GM12878 (cell line): ENCODE measurements at regions not wholly inside any gene's neighbourhood (a gene's known extent, or its start where the extent isn't known, plus 50 kb on each side); places are given as distances from the start of the nearest gene placed in this dataset.
"Not testable (repeated sequence)": the region's sequence is repeated elsewhere in the genome, so short reads cannot be mapped to it uniquely, and the experiment has no call there.

Source experiments
- ATAC-seq: fragments of 200-7000 bp; cut with Tn5 transposase; 3 replicates; pipeline ENCODE4 v1.9.1; 2020; ENCODE audit warnings: mild to moderate bottlenecking, moderate library complexity
- BruUV-seq: library from RNA; stranded (reverse); fragments of 400-500 nt; replicated peaks from 2 replicates; lab custom pipeline; 2021; lab: Mats Ljungman, UMichigan
- CTCF ChIA-PET: fragments of 300-600 bp; sonication (Branson Sonifier 250); formaldehyde crosslinking; extraction: SDS; loops from one replicate; lab custom pipeline; 2021; ENCODE audit warnings: inconsistent platforms; lab: Yijun Ruan, JAX
- POLR2A ChIA-PET: fragments of 350-600 bp; formaldehyde crosslinking; extraction: SDS; loops from one replicate; lab custom pipeline; 2021; ENCODE audit warnings: inconsistent platforms; lab: Charles Lee
- RAD21 ChIA-PET: fragments of 300-600 bp; sonication (Branson Sonifier 250); formaldehyde crosslinking; loops from one replicate; lab custom pipeline; 2023; ENCODE audit warnings: antibody characterized with exemption; ENCODE audit not compliant: unreplicated experiment; lab: Charles Lee
- SMC1A ChIA-PET: fragments of 300-600 bp; sonication (Branson Sonifier 250); formaldehyde crosslinking; loops from one replicate; lab custom pipeline; 2023; ENCODE audit not compliant: unreplicated experiment, uncharacterized antibody; lab: Charles Lee
- DNase-seq: peaks from one replicate; pipeline ENCODE4 v3.0.0-alpha.2; 2011; ENCODE audit warnings: low read depth, low spot score
- FAIRE-seq: peaks from 3 replicates; lab custom pipeline; 2011; peaks lifted over from hg19 to GRCh38; lab: Jason Lieb, UNC
- H2AFZ ChIP-seq: 2 replicates; pipeline ENCODE4 v1.6.0; 2011; ENCODE audit warnings: low read depth, low read length, control low read depth; ENCODE audit not compliant: control insufficient read depth
- H3K27ac ChIP-seq: 2 replicates; pipeline ENCODE4 v1.5.1; 2011; ENCODE audit warnings: control low read depth; ENCODE audit not compliant: control insufficient read depth, insufficient read depth
- H3K27me3 ChIP-seq, 2 experiments: replicated peaks in 1 of 2; 2 replicates each; pipeline versions ENCODE4 v1.6.0 to v1.6.1; 2011; ENCODE audit warnings: low read length in 1 of 2; ENCODE audit not compliant: control insufficient read depth in 2 of 2, insufficient read depth in 2 of 2
- H3K36me3 ChIP-seq, 2 experiments: 2 replicates each; pipeline ENCODE4 v1.5.1; 2011; ENCODE audit warnings: low read length in 1 of 2; ENCODE audit not compliant: control insufficient read depth in 2 of 2, insufficient read depth in 2 of 2
- H3K4me1 ChIP-seq: 2 replicates; pipeline ENCODE4 v1.6.1; 2011; ENCODE audit warnings: mild to moderate bottlenecking, low read length, moderate library complexity, mixed read lengths; ENCODE audit not compliant: control insufficient read depth, insufficient read depth
- H3K4me2 ChIP-seq: 2 replicates; pipeline ENCODE4 v1.6.0; 2011; ENCODE audit warnings: control low read depth; ENCODE audit not compliant: control insufficient read depth, insufficient read depth
- H3K4me3 ChIP-seq: fragments of 200-600 bp; sonication (generic); 2 replicates; pipeline ENCODE4 v1.5.1; 2016
- H3K79me2 ChIP-seq: 2 replicates; pipeline ENCODE4 v1.6.0; 2011; ENCODE audit warnings: low read length; ENCODE audit not compliant: control insufficient read depth, insufficient read depth
- H3K9ac ChIP-seq: 2 replicates; pipeline ENCODE4 v1.8.0; 2011; ENCODE audit warnings: low read length, control low read depth, mixed read lengths; ENCODE audit not compliant: control insufficient read depth, insufficient read depth
- H3K9me3 ChIP-seq: replicated peaks from 3 replicates; pipeline ENCODE4 v1.5.1; 2011; ENCODE audit warnings: mild to moderate bottlenecking, low read length; ENCODE audit not compliant: control insufficient read depth, insufficient read depth
- H4K20me1 ChIP-seq: 2 replicates; pipeline ENCODE4 v1.6.0; 2011; ENCODE audit not compliant: control insufficient read depth, insufficient read depth
- WGBS: methylation state at CpG from one replicate; pipeline ENCODE4 v1.1.6; 2016; ENCODE audit warnings: low lambda C conversion rate; ENCODE audit not compliant: insufficient replicate concordance, insufficient coverage; ENCODE audit errors: missing lambda C conversion rate; 5-methylcytosine and 5-hydroxymethylcytosine counted together
- in situ Hi-C: fragments of 300-500 bp; cut with MboI; formaldehyde crosslinking; loops from 9 replicates; pipeline ENCODE4 v1.14.3; 2018; ENCODE audit warnings: mixed read lengths
- intact Hi-C: fragments of 100-400 bp; cut with micrococcal nuclease; formaldehyde crosslinking; loops from one replicate; pipeline ENCODE4 v1.14.2; 2022; ENCODE audit not compliant: unreplicated experiment

GRCh38 chr2:87648815-87649214 lies 99.1 kb upstream of the PLGLB2 start:
- H3K36me3 ChIP-seq, H3K4me2 ChIP-seq, BruUV-seq, H3K79me2 ChIP-seq, intact Hi-C loops, CTCF ChIA-PET, in situ Hi-C loops, SMC1A ChIA-PET, H3K27ac ChIP-seq, ATAC-seq, H3K4me1 ChIP-seq, H3K9me3 ChIP-seq, H3K4me3 ChIP-seq, POLR2A ChIA-PET, H4K20me1 ChIP-seq, H3K9ac ChIP-seq, RAD21 ChIA-PET, DNase-seq, H3K27me3 ChIP-seq, H2AFZ ChIP-seq: not testable (repeated sequence)
- peak; percentile 27 for FAIRE-seq
- WGBS = no CpG with 5 or more reads among the region's 3 CpGs

GRCh38 chr2:87649871-87650270 lies 98.0 kb upstream of the PLGLB2 start:
- in situ Hi-C loops, DNase-seq, SMC1A ChIA-PET, H3K9ac ChIP-seq, POLR2A ChIA-PET, H3K27ac ChIP-seq, H3K4me2 ChIP-seq, H3K27me3 ChIP-seq, intact Hi-C loops, H3K79me2 ChIP-seq, H3K9me3 ChIP-seq, H2AFZ ChIP-seq, BruUV-seq, ATAC-seq, H3K4me3 ChIP-seq, H3K4me1 ChIP-seq, RAD21 ChIA-PET, H4K20me1 ChIP-seq, CTCF ChIA-PET, H3K36me3 ChIP-seq, FAIRE-seq: not testable (repeated sequence)
- 87% methylated on average over 3 of the region's 3 CpGs for WGBS

- H3K79me2 ChIP-seq, ATAC-seq, POLR2A ChIA-PET, intact Hi-C loops, CTCF ChIA-PET, in situ Hi-C loops, BruUV-seq, H3K4me2 ChIP-seq, H2AFZ ChIP-seq, H3K27ac ChIP-seq, H4K20me1 ChIP-seq, H3K4me1 ChIP-seq, H3K36me3 ChIP-seq, H3K27me3 ChIP-seq, H3K9ac ChIP-seq, H3K9me3 ChIP-seq, SMC1A ChIA-PET, DNase-seq, H3K4me3 ChIP-seq, RAD21 ChIA-PET: not testable (repeated sequence)
- WGBS = no CpG with 5 or more reads among the region's 2 CpGs
- FAIRE-seq = peak; percentile 54
These were observed 97.0 kb upstream of the PLGLB2 start for GRCh38 chr2:87650837-87651236.

- DNase-seq, CTCF ChIA-PET, BruUV-seq, H3K4me3 ChIP-seq, H3K79me2 ChIP-seq, POLR2A ChIA-PET, intact Hi-C loops, H2AFZ ChIP-seq, H3K9ac ChIP-seq, RAD21 ChIA-PET, H3K27me3 ChIP-seq, H3K36me3 ChIP-seq, ATAC-seq, H4K20me1 ChIP-seq, in situ Hi-C loops, SMC1A ChIA-PET, H3K27ac ChIP-seq, FAIRE-seq, H3K4me2 ChIP-seq, H3K4me1 ChIP-seq, H3K9me3 ChIP-seq: not testable (repeated sequence)
- WGBS = 0% methylated on average over 2 of the region's 2 CpGs
These were observed 96.3 kb upstream of the PLGLB2 start for GRCh38 chr2:87651589-87651988.
